Naive B cell (primary cell): ENCODE measurements at regions not wholly inside any gene's neighbourhood (a gene's known extent, or its start where the extent isn't known, plus 50 kb on each side); places are given as distances from the start of the nearest gene placed in this dataset.
A peak's percentile ranks its signal among the peaks of the same experiment; 100 is the strongest.

Source experiments
- ATAC-seq, 2 donors: fragments of 150-1000 bp; cut with Tn5 transposase; 2 replicates each; pipeline ENCODE4 v1.10.0; 2021; ENCODE audit warnings: low read depth in 2 of 2, mild to moderate bottlenecking in 2 of 2, moderate library complexity in 2 of 2
- DNase-seq: peaks from one replicate; pipeline ENCODE4 v3.0.0; 2022
- H3K27ac Mint-ChIP-seq, 6 donors: one replicate each; pipeline ENCODE4 v1.8.0; 2020 to 2022; ENCODE audit warnings: mild to moderate bottlenecking in 6 of 6, mixed read lengths in 6 of 6, moderate library complexity in 5 of 6, inconsistent platforms in 2 of 6
- H3K27me3 Mint-ChIP-seq, 3 donors: one replicate each; pipeline ENCODE4 v1.8.0; 2021 to 2022; ENCODE audit warnings: mixed read lengths in 3 of 3, mild to moderate bottlenecking in 1 of 3
- H3K36me3 Mint-ChIP-seq, 2 donors: one replicate each; pipeline ENCODE4 v1.8.0; 2020 to 2022; ENCODE audit warnings: mixed read lengths in 2 of 2, inconsistent platforms in 1 of 2, mild to moderate bottlenecking in 1 of 2
- H3K4me1 Mint-ChIP-seq, 3 donors: one replicate each; pipeline ENCODE4 v1.8.0; 2020 to 2022; ENCODE audit warnings: mixed read lengths in 3 of 3, inconsistent platforms in 1 of 3, mild to moderate bottlenecking in 1 of 3, moderate library complexity in 1 of 3
- H3K4me3 Mint-ChIP-seq, 8 donors: one replicate each; pipeline ENCODE4 v1.8.0; 2020 to 2022; ENCODE audit warnings: mild to moderate bottlenecking in 8 of 8, mixed read lengths in 8 of 8, moderate library complexity in 8 of 8, inconsistent platforms in 2 of 8
- H3K9me3 Mint-ChIP-seq, 7 donors: one replicate each; pipeline ENCODE4 v1.8.0; 2020 to 2022; ENCODE audit warnings: mixed read lengths in 7 of 7, mild to moderate bottlenecking in 5 of 7, inconsistent platforms in 2 of 7, moderate library complexity in 1 of 7

DNA sequence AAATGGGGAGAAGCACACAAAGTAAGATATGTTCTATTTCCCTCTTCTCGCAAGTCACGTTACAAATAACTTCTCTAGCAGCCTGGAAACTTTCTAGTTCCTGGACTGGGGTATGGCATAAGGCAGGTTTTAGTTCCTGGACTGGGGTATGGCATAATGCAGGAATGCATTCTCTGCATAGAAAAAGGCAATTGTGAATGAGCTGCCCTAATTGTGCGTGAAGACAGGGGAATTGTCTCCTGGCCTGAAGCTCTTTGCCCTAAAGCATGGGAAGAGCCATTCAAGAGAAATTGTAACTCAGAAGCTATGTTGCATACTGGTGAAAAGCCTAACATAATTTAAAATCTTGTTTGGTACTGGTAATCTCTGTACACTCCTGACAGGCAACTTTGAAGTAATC is 54.3 kb upstream of the CBLB start:
- DNase-seq = no peak
- H3K27ac Mint-ChIP-seq = no peak overlapping the region
- no peaks in the 10 kb centered on the region for H3K27me3 Mint-ChIP-seq
- no peak for ATAC-seq
- H3K4me1 Mint-ChIP-seq = peaks cover 0 to 4% (median 0%) of the 10 kb centered on the region in 3 donors
- H3K9me3 Mint-ChIP-seq = peaks cover 9 to 29% (median 14%) of the 10 kb centered on the region in 7 donors
- peaks cover 0 to 21% of the 10 kb centered on the region in 2 donors for H3K36me3 Mint-ChIP-seq
- no peak overlapping the region for H3K4me3 Mint-ChIP-seq

DNA sequence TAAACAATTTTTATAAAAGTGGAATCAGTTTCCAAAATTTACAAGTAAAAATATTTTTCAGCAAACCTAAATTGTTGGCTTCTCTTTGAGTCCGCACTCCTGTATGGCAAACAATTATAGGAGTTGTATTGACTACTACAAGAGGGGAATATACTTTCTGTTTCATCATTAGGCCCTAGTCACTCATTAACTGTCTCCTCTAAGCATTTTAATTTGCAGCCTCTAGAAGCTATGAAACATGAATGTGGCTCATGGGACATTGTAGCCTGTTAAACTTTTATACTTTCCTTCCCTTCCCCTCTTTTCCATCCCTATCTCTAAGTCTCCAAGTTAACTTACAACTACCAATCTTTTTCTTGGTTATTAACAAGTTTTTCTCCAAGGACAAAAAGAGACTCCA is 58.9 kb upstream of the CBLB start:
- Mint-ChIP-seq H3K4me3 (no peak overlapping the region), H3K4me1 (peaks cover 0 to 6% (median 0%) of the 10 kb centered on the region in 3 donors), H3K36me3 (no peaks in the 10 kb centered on the region), H3K9me3 (no peaks in the 10 kb centered on the region), H3K27me3 (no peaks in the 10 kb centered on the region), H3K27ac (no peak overlapping the region)
- DNase-seq (no peak), ATAC-seq (no peak)

DNA sequence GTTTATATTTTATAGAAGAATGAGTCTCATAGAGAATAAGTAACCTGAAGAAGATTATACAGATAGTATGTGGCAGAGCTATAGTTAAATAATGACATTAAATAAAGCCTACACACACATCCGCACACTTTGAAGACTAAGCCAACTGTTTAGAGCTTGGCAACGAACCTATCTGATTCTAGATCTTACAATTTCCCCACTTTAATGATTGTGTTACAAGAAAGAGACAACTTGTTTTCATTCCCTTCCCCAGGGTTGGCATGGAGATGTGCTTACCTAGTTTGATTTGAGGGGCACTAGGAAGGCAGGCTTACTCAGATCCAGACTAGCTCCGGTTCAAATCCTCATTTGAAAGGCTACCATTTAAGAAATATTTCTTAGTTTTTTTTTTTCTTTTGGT is 61.9 kb upstream of the CBLB start:
- peaks cover 0 to 2% (median 0%) of the 10 kb centered on the region in 7 donors for H3K9me3 Mint-ChIP-seq
- DNase-seq = no peak
- H3K4me3 Mint-ChIP-seq = no peak overlapping the region
- peaks cover 0 to 6% (median 0%) of the 10 kb centered on the region in 3 donors for H3K4me1 Mint-ChIP-seq
- ATAC-seq = no peak
- no peaks in the 10 kb centered on the region for H3K27me3 Mint-ChIP-seq
- no peak overlapping the region for H3K27ac Mint-ChIP-seq
- H3K36me3 Mint-ChIP-seq = no peaks in the 10 kb centered on the region

- peaks cover 0 to 2% (median 0%) of the 10 kb centered on the region in 7 donors for H3K9me3 Mint-ChIP-seq
- no peak overlapping the region for H3K27ac Mint-ChIP-seq
- no peaks in the 10 kb centered on the region for H3K36me3 Mint-ChIP-seq
- no peak overlapping the region for H3K4me3 Mint-ChIP-seq
- DNase-seq = no peak
- H3K4me1 Mint-ChIP-seq = peaks cover 0 to 6% (median 0%) of the 10 kb centered on the region in 3 donors
- no peaks in the 10 kb centered on the region for H3K27me3 Mint-ChIP-seq
- no peak for ATAC-seq
Measured at GRCh38 chr3:105931500-105931899, 62.7 kb upstream of the CBLB start.

- Mint-ChIP-seq H3K27ac (no peak overlapping the region), H3K4me1 (no peaks in the 10 kb centered on the region), H3K36me3 (no peaks in the 10 kb centered on the region), H3K4me3 (no peak overlapping the region), H3K27me3 (no peaks in the 10 kb centered on the region), H3K9me3 (peaks cover 0 to 2% (median 0%) of the 10 kb centered on the region in 7 donors)
- ATAC-seq = no peak
- no peak for DNase-seq
Measured at GRCh38 chr3:105933871-105934270, 65.1 kb upstream of the CBLB start.

GRCh38 chr3:105938101-105938500 is 69.3 kb upstream of the CBLB start:
- H3K4me1 Mint-ChIP-seq = no peaks in the 10 kb centered on the region
- ATAC-seq (no peak), DNase-seq (no peak)
- H3K27me3 Mint-ChIP-seq = no peaks in the 10 kb centered on the region
- H3K4me3 Mint-ChIP-seq = no peak overlapping the region
- H3K27ac Mint-ChIP-seq = no peak overlapping the region
- peaks cover 0 to 2% (median 0%) of the 10 kb centered on the region in 7 donors for H3K9me3 Mint-ChIP-seq
- H3K36me3 Mint-ChIP-seq = no peaks in the 10 kb centered on the region

- DNase-seq (no peak), ATAC-seq (no peak)
- Mint-ChIP-seq H3K27ac (no peak overlapping the region), H3K27me3 (no peaks in the 10 kb centered on the region), H3K9me3 (peaks cover 0 to 2% (median 0%) of the 10 kb centered on the region in 7 donors), H3K4me3 (no peak overlapping the region), H3K36me3 (no peaks in the 10 kb centered on the region), H3K4me1 (no peaks in the 10 kb centered on the region)
Measured at GRCh38 chr3:105938806-105939205, 70.0 kb upstream of the CBLB start.

DNA sequence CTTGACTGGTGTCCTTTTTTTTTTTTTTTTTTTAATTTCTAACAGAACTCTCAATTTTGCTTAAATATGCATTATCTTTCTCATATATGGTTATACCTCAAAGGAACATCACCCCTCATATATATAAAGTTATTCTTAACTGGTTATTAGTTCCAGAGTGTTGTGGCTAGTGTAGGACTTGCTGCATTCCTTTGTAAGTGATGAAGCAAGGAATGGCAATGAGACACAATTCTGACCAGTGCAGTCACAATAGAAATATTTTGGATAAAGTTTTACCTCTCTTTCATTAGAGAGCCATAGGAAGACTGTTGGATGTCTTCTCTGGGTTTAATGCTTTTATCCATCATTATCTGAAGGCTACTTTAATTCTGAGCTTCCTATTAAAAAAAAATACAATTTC is 75.5 kb upstream of the CBLB start:
- no peaks in the 10 kb centered on the region for H3K9me3 Mint-ChIP-seq
- no peaks in the 10 kb centered on the region for H3K27me3 Mint-ChIP-seq
- DNase-seq (no peak), ATAC-seq (no peak)
- no peaks in the 10 kb centered on the region for H3K36me3 Mint-ChIP-seq
- H3K27ac Mint-ChIP-seq = no peak overlapping the region
- H3K4me1 Mint-ChIP-seq = no peaks in the 10 kb centered on the region
- no peak overlapping the region for H3K4me3 Mint-ChIP-seq

- Mint-ChIP-seq H3K27ac (peak overlapping the region in 1 of 6 donors; percentile 15), H3K27me3 (no peaks in the 10 kb centered on the region), H3K4me1 (no peaks in the 10 kb centered on the region), H3K36me3 (no peaks in the 10 kb centered on the region), H3K9me3 (no peaks in the 10 kb centered on the region), H3K4me3 (no peak overlapping the region)
- DNase-seq (no peak), ATAC-seq (no peak)
Measured at GRCh38 chr3:105944721-105945120, 75.9 kb upstream of the CBLB start.

- Mint-ChIP-seq H3K4me3 (no peak overlapping the region), H3K27ac (no peak overlapping the region), H3K4me1 (peaks cover 0 to 7% (median 0%) of the 10 kb centered on the region in 3 donors), H3K27me3 (no peaks in the 10 kb centered on the region), H3K9me3 (peaks cover 0 to 4% (median 0%) of the 10 kb centered on the region in 7 donors), H3K36me3 (no peaks in the 10 kb centered on the region)
- DNase-seq = no peak
- ATAC-seq = no peak
Measured at GRCh38 chr3:105948101-105948500, 79.3 kb upstream of the CBLB start.

DNA sequence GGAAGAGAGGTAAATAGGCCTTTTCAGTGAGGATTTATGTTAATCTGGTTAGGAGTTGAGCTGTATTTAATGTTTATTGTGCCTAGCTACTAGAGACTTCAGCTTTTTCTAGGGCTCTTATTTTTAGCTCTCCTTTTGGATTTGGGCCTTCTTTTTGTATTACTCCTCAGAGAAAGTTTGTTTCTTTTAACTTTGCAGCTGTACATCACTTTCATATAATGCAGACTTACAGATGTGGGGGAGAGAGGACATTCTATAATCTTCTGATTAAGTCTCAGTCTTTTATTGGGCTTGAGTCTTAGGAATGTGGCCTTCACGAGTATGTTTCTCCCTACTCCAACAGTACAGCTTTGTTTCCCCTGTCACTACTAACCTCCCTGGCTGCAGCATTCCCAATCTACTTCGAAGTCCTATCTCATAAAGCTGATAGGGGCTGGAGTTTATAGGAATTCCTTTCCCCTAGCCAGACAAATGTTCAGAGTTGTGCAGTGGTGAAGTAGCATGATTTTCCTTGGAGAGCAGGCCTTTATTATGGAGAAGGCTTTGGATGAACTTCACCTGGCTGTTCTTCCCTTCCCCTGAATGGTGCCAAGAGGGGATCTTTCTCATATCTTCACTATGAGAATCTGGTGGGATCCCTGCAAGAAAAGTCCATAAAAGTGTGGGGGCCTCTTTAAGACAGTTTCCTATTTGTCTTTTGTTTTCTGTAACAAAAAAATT is 82.2 kb upstream of the CBLB start:
- Mint-ChIP-seq H3K36me3 (no peaks in the 10 kb centered on the region), H3K4me1 (peaks cover 0 to 9% (median 0%) of the 10 kb centered on the region in 3 donors), H3K27ac (no peak overlapping the region), H3K27me3 (no peaks in the 10 kb centered on the region), H3K9me3 (peaks cover 0 to 5% (median 0%) of the 10 kb centered on the region in 7 donors), H3K4me3 (no peak overlapping the region)
- no peak for ATAC-seq
- DNase-seq = no peak

GRCh38 chr3:105953831-105954230 is 85.0 kb upstream of the CBLB start:
- ATAC-seq (no peak), DNase-seq (no peak)
- no peaks in the 10 kb centered on the region for H3K27me3 Mint-ChIP-seq
- H3K27ac Mint-ChIP-seq = no peak overlapping the region
- peaks cover 0 to 5% (median 0%) of the 10 kb centered on the region in 7 donors for H3K9me3 Mint-ChIP-seq
- H3K4me3 Mint-ChIP-seq = no peak overlapping the region
- no peaks in the 10 kb centered on the region for H3K36me3 Mint-ChIP-seq
- peaks cover 0 to 9% (median 0%) of the 10 kb centered on the region in 3 donors for H3K4me1 Mint-ChIP-seq

DNA sequence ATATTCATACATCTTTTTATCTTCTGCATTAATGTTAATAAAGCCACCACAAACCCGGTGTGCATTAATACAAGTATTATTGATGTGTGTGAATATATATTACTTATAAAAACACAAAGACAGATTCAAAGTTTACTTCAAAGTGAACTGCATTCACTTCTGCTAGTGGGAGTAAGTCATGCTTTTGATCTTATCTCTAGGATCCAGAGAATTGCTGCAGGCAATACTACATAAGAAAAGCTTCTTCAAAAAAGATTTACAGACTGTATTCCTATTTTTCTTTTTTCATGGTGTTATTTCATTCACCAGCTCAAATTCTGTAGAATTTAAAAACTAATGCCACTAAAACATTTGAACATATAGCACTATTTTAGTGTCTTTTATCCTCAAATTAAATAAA is 87.5 kb upstream of the CBLB start:
- Mint-ChIP-seq H3K27me3 (no peaks in the 10 kb centered on the region), H3K4me1 (peaks cover 6 to 14% (median 9%) of the 10 kb centered on the region in 3 donors), H3K27ac (no peak overlapping the region), H3K36me3 (no peaks in the 10 kb centered on the region), H3K4me3 (no peak overlapping the region), H3K9me3 (peaks cover 0 to 5% (median 0%) of the 10 kb centered on the region in 7 donors)
- DNase-seq = no peak
- ATAC-seq = no peak

GRCh38 chr3:105957722-105958121 is 88.9 kb upstream of the CBLB start:
- no peak for ATAC-seq
- DNase-seq = no peak
- Mint-ChIP-seq H3K27me3 (no peaks in the 10 kb centered on the region), H3K4me3 (no peak overlapping the region), H3K27ac (no peak overlapping the region), H3K4me1 (peaks cover 6 to 11% (median 10%) of the 10 kb centered on the region in 3 donors), H3K36me3 (no peaks in the 10 kb centered on the region), H3K9me3 (peaks cover 0 to 3% (median 0%) of the 10 kb centered on the region in 7 donors)
